HEK293 (cell line): ENCODE measurements at regions not wholly inside any gene's neighbourhood (a gene's known extent, or its start where the extent isn't known, plus 50 kb on each side); places are given as distances from the start of the nearest gene placed in this dataset.
"Not testable (repeated sequence)": the region's sequence is repeated elsewhere in the genome, so short reads cannot be mapped to it uniquely, and the experiment has no call there.

Experiments used
- CTCF ChIA-PET: fragments of 350-600 bp; formaldehyde crosslinking; extraction: SDS; loops from one replicate; lab custom pipeline; 2021; ENCODE audit warnings: antibody characterized with exemption; lab: Yijun Ruan, JAX
- POLR2A ChIA-PET: fragments of 300-600 bp; formaldehyde crosslinking; extraction: SDS; loops from one replicate; lab custom pipeline; 2020; ENCODE audit warnings: antibody characterized with exemption, inconsistent platforms; lab: Yijun Ruan, JAX
- H3K27ac ChIP-seq: fragments of 200-500 bp; sonication (Bioruptor generic); 2 replicates; pipeline ENCODE4 v1.5.1; 2014; ENCODE audit warnings: low read depth, low read length, control low read depth, inconsistent platforms; ENCODE audit errors: extremely low read depth
- H3K36me3 ChIP-seq, 2 experiments: fragments of 200-500 bp in 1 of 2; sonication (Bioruptor generic) in 1 of 2; 1 replicate in 1 of 2; 2 replicates in 1 of 2; pipeline ENCODE4 v1.5.1; 2014 to 2017; ENCODE audit warnings: inconsistent platforms in 2 of 2, low read length in 2 of 2; ENCODE audit not compliant: control insufficient read depth in 2 of 2, insufficient read depth in 1 of 2
- H3K4me1 ChIP-seq: fragments of 200-500 bp; sonication (Bioruptor generic); 2 replicates; pipeline ENCODE4 v1.5.1; 2014; ENCODE audit warnings: mild to moderate bottlenecking, low read length, inconsistent platforms; ENCODE audit not compliant: control insufficient read depth, insufficient read depth
- H3K4me3 ChIP-seq: 2 replicates; pipeline ENCODE4 v1.5.1; 2011; ENCODE audit warnings: low read depth, mild to moderate bottlenecking, control low read depth, low read length, moderate library complexity
- H3K9me3 ChIP-seq: fragments of 200-500 bp; sonication (Bioruptor generic); 2 replicates; pipeline ENCODE4 v1.5.1; 2014; ENCODE audit warnings: low read depth, low read length, inconsistent platforms; ENCODE audit not compliant: control insufficient read depth, insufficient read depth
- EGR2 ChIP-seq: fragments of 450-650 bp; formaldehyde crosslinking; IDR thresholded peaks from 2 replicates; pipeline ENCODE4 v1.5.1; 2016; ENCODE audit warnings: low read depth, missing biosample characterization, missing genetic modification characterization
- HIC1 ChIP-seq: fragments of 450-650 bp; formaldehyde crosslinking; IDR thresholded peaks from 2 replicates; pipeline ENCODE4 v1.5.1; 2016; ENCODE audit warnings: missing biosample characterization, missing genetic modification characterization
- REST ChIP-seq: fragments of 450-650 bp; formaldehyde crosslinking; IDR thresholded peaks from 2 replicates; pipeline ENCODE4 v1.5.1; 2016; ENCODE audit warnings: missing biosample characterization, missing genetic modification characterization
- SCRT2 ChIP-seq: fragments of 450-650 bp; formaldehyde crosslinking; IDR thresholded peaks from 2 replicates; pipeline ENCODE4 v1.5.1; 2016; ENCODE audit warnings: missing biosample characterization, missing genetic modification characterization
- ZBTB21 ChIP-seq: fragments of 450-650 bp; formaldehyde crosslinking; IDR thresholded peaks from 2 replicates; pipeline ENCODE4 v1.5.1; 2017; ENCODE audit warnings: missing biosample characterization, missing genetic modification characterization
- ZFHX2 ChIP-seq: fragments of 450-650 bp; formaldehyde crosslinking; conservative IDR thresholded peaks from 2 replicates; pipeline ENCODE4 v1.5.1; 2016; ENCODE audit warnings: missing biosample characterization, missing genetic modification characterization
- ZNF629 ChIP-seq: fragments of 450-650 bp; formaldehyde crosslinking; IDR thresholded peaks from 2 replicates; pipeline ENCODE4 v1.5.1; 2017; ENCODE audit warnings: missing biosample characterization, missing genetic modification characterization
- TF ChIP-seq, protein P1 (sequence below): fragments of 450-650 bp; formaldehyde crosslinking; IDR thresholded peaks from 2 replicates; pipeline ENCODE4 v1.5.1; 2016; ENCODE audit warnings: missing biosample characterization, missing genetic modification characterization, low read depth

DNA sequence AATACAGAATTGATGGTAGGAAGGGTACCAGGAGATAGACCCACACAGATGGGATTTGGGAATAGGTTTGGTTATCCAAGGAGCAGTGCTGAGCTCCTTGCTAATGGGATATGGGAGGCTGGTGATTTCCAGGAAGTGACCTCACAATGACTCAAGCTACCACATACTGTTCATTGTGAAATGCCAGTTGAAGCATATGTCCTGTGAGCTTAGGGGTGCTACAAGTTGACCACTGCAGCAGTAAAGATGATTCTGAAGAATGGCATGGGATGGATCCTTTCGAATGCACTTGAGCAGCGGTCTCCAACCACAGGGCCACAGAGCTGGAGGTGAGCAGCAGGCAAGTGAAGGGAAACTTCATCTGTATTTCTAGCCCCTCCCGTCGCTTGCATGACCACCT, 158.2 kb downstream of the RALA start:
- H3K9me3 ChIP-seq, CTCF ChIA-PET, H3K36me3 ChIP-seq, H3K27ac ChIP-seq, H3K4me3 ChIP-seq, POLR2A ChIA-PET, H3K4me1 ChIP-seq: not testable (repeated sequence)

DNA sequence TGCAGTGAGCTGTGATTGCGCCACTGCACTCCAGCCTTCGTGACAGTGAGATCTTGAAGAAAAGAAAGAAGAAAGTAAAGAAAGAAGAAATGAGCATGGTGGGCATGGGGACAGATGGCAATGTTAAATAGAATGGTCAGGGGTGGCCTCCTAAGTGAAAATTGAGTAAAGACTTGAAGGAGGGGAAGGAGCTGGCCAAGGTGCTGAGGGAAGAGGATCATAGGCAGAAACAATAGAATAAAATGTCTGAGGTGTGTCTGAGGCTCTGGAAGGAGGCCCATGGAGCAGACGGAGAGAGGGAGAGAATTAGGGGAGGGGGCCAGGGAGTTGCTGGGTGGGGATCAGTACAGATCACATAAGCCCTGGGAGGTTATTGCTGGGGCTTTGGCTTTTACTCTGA, 163.1 kb downstream of the RALA start:
- POLR2A ChIA-PET: not testable (repeated sequence)

DNA sequence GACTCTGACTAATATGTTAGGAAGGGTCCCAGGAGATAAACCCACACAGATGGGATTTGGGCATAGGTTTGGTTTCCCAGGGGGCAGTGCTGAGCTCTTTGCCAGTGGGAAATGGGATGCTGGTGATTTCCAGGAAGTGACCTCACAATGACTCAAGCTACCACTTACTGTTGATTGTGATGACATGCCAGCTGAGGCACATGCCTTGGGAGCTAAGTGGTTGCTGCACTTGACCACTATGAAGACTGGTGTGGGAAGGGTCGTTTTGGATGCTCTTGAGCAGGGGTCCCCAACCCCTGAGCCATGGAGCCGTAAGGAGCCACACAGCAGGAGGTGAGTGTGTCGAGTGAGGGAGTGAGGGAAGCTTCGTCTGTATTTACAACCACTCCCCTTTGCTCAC, 159.0 kb upstream of the CDK13 start:
- H3K4me1 ChIP-seq, POLR2A ChIA-PET, H3K36me3 ChIP-seq, H3K4me3 ChIP-seq, H3K9me3 ChIP-seq, H3K27ac ChIP-seq: not testable (repeated sequence)
- CTCF ChIA-PET: interaction anchor here (0.7 to 1.2 kb wide), 2 partner anchors 56 to 167 kb away, joined by 3 read pairs; no protein-coding TSS in a partner anchor
- peak; percentile 30; the same call in 1 of the 2 replicates for TF ChIP-seq SCRT2 (tag by site-specific recombination)
- TF ChIP-seq ZNF629 (tag by site-specific recombination): peak; percentile 54; the same call in 1 of the 2 replicates

More for the DNA sequence above, 163.1 kb downstream of the RALA start:
- H3K4me1 ChIP-seq, H3K27ac ChIP-seq, CTCF ChIA-PET, H3K36me3 ChIP-seq, H3K4me3 ChIP-seq, H3K9me3 ChIP-seq: not testable (repeated sequence)
- peak; percentile 90 for TF ChIP-seq REST

DNA sequence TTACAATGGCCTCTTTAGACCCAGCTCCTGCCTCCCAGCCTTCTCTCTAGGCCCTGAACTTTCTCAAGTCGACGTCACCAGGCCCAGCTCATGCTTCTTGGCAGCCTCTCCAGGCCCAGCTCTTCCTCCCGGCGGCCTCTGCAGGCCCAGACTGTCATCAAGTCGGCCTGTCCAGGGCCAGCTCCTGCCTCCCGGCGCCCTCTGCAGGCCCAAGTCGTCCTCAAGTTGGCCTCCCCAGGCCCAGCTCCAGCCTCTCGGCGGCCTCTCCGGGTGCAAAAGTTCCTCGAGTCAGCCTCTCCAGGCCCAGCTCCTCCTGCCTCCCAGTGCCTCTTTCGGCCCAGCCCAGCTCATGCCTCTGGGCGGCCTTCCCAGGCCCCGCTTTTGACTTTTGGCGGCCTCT, 158.1 kb upstream of the CDK13 start:
- H3K27ac ChIP-seq, H3K9me3 ChIP-seq, H3K4me3 ChIP-seq, POLR2A ChIA-PET, H3K36me3 ChIP-seq, H3K4me1 ChIP-seq: not testable (repeated sequence)
- CTCF ChIA-PET: interaction anchor here (0.6 to 1.2 kb wide), 3 partner anchors 57 to 361 kb away, joined by 3 to 4 read pairs (median 3); no protein-coding TSS in a partner anchor

GRCh38 chr7:39793026-39793425, 157.0 kb upstream of the CDK13 start:
- H3K36me3 ChIP-seq, H3K9me3 ChIP-seq, POLR2A ChIA-PET, H3K4me3 ChIP-seq, H3K4me1 ChIP-seq, CTCF ChIA-PET, H3K27ac ChIP-seq: not testable (repeated sequence)

DNA sequence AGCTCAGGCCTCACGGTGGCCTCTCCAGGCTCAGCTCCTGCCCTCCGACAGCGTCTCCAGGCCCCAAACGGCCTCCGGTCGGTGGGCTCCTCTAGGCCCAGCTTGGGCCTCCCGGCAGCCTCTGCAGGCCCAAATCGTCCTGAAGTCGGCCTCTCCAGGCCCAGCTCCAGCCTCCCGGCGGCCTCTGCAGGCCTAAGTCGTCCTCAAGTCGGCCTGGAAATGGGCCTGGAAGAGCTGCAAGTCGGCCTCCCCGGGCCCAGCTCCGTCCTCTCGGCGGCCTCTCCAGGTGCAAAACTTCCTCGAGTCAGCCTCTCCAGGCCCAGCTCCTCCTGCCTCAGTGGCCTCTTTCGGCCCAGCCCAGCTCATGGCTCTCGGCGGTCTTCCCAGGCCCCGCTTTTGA, 156.2 kb upstream of the CDK13 start:
- H3K4me3 ChIP-seq, H3K36me3 ChIP-seq, H3K9me3 ChIP-seq, H3K4me1 ChIP-seq, POLR2A ChIA-PET, CTCF ChIA-PET, H3K27ac ChIP-seq: not testable (repeated sequence)

- H3K4me3 ChIP-seq, POLR2A ChIA-PET, H3K9me3 ChIP-seq, H3K36me3 ChIP-seq, H3K4me1 ChIP-seq, H3K27ac ChIP-seq, CTCF ChIA-PET: not testable (repeated sequence)
- TF ChIP-seq ZBTB21 (0 out of 2 replicates have a peak, but pooled peaks have one; percentile 41), ZFHX2 (tag by site-specific recombination) (peak; percentile 28; the same call in 1 of the 2 replicates), EGR2 (tag by site-specific recombination) (peak; percentile 37; the same call in 1 of the 2 replicates), ZNF629 (tag by site-specific recombination) (peak; percentile 68), HIC1 (tag by site-specific recombination) (0 out of 2 replicates have a peak, but pooled peaks have one; percentile 21)
- TF ChIP-seq, protein P1, sequence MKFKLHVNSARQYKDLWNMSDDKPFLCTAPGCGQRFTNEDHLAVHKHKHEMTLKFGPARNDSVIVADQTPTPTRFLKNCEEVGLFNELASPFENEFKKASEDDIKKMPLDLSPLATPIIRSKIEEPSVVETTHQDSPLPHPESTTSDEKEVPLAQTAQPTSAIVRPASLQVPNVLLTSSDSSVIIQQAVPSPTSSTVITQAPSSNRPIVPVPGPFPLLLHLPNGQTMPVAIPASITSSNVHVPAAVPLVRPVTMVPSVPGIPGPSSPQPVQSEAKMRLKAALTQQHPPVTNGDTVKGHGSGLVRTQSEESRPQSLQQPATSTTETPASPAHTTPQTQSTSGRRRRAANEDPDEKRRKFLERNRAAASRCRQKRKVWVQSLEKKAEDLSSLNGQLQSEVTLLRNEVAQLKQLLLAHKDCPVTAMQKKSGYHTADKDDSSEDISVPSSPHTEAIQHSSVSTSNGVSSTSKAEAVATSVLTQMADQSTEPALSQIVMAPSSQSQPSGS (tag by site-specific recombination): peak; percentile 73
These were observed 153.1 kb upstream of the CDK13 start for GRCh38 chr7:39796947-39797346.
